RWPE2 (cell line): ENCODE measurements at regions not wholly inside any gene's neighbourhood (a gene's known extent, or its start where the extent isn't known, plus 50 kb on each side); places are given as distances from the start of the nearest gene placed in this dataset.

Experiments used
- ATAC-seq: fragments of 200-7000 bp; cut with Tn5 transposase; 3 replicates; pipeline ENCODE4 v1.9.1; 2021; ENCODE audit warnings: low read depth
- DNase-seq: peaks from one replicate; pipeline ENCODE4 v3.0.0-alpha.2; 2020; ENCODE audit warnings: low spot score
- H3K27ac ChIP-seq: fragments of 450-650 bp; 2 replicates; pipeline ENCODE4 v1.5.1; 2017; ENCODE audit warnings: mild to moderate bottlenecking; ENCODE audit not compliant: poor library complexity, severe bottlenecking
- H3K27me3 ChIP-seq: fragments of 250-450 bp; sonication (Bioruptor Pico); 2 replicates; pipeline ENCODE4 v1.5.1; 2021; ENCODE audit warnings: mild to moderate bottlenecking, moderate library complexity; ENCODE audit not compliant: insufficient read depth, poor library complexity, severe bottlenecking
- H3K36me3 ChIP-seq: fragments of 250-450 bp; sonication (Bioruptor Pico); 2 replicates; pipeline ENCODE4 v1.5.1; 2020; ENCODE audit warnings: low read depth, mild to moderate bottlenecking, moderate library complexity
- H3K4me1 ChIP-seq: fragments of 250-450 bp; sonication (Bioruptor Pico); 2 replicates; pipeline ENCODE4 v1.5.1; 2021; ENCODE audit warnings: mild to moderate bottlenecking, moderate library complexity; ENCODE audit not compliant: insufficient read depth, poor library complexity, severe bottlenecking
- H3K4me3 ChIP-seq: fragments of 250-450 bp; sonication (Bioruptor Pico); 2 replicates; pipeline ENCODE4 v1.5.1; 2021; ENCODE audit warnings: mild to moderate bottlenecking, moderate library complexity; ENCODE audit not compliant: severe bottlenecking
- H3K9me3 ChIP-seq: fragments of 250-450 bp; sonication (Bioruptor Pico); 2 replicates; pipeline ENCODE4 v1.5.1; 2021; ENCODE audit warnings: mild to moderate bottlenecking, moderate library complexity; ENCODE audit not compliant: severe bottlenecking
- TF ChIP-seq, protein P1 (sequence below): fragments of 450-650 bp; IDR thresholded peaks from one replicate; pipeline ENCODE4 v1.5.1; 2017; ENCODE audit warnings: mild to moderate bottlenecking, moderate library complexity; ENCODE audit not compliant: poor library complexity, severe bottlenecking

DNA sequence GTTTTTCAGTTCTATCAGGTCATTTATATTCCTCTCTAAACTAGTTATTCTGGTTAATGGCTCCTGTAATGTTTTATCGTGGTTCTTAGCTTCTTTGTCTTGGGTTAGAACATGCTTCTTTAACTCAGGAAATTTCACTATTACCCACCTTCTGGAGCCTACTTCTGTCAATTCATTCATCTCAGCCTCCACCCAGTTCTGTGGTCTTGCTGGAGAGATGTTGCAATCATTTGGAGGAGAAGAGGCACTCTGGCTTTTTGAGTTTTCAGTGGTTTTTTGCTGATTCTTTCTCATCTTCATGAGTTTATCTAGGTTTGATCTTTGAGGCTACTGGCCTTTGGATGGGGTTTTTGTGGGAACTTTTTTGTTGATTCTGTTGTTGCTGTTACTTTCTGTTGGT, 213.0 kb downstream of the BRINP2 start:
- Histone ChIP-seq H3K4me3 (no peak overlapping the region), H3K36me3 (no peaks in the 10 kb centered on the region), H3K4me1 (peaks cover 7% of the 10 kb centered on the region), H3K27me3 (no peaks in the 10 kb centered on the region), H3K9me3 (no peaks in the 10 kb centered on the region), H3K27ac (no peak overlapping the region)
- DNase-seq (no peak), ATAC-seq (no peak)
- TF ChIP-seq, protein P1, sequence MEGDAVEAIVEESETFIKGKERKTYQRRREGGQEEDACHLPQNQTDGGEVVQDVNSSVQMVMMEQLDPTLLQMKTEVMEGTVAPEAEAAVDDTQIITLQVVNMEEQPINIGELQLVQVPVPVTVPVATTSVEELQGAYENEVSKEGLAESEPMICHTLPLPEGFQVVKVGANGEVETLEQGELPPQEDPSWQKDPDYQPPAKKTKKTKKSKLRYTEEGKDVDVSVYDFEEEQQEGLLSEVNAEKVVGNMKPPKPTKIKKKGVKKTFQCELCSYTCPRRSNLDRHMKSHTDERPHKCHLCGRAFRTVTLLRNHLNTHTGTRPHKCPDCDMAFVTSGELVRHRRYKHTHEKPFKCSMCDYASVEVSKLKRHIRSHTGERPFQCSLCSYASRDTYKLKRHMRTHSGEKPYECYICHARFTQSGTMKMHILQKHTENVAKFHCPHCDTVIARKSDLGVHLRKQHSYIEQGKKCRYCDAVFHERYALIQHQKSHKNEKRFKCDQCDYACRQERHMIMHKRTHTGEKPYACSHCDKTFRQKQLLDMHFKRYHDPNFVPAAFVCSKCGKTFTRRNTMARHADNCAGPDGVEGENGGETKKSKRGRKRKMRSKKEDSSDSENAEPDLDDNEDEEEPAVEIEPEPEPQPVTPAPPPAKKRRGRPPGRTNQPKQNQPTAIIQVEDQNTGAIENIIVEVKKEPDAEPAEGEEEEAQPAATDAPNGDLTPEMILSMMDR = no peak

DNA sequence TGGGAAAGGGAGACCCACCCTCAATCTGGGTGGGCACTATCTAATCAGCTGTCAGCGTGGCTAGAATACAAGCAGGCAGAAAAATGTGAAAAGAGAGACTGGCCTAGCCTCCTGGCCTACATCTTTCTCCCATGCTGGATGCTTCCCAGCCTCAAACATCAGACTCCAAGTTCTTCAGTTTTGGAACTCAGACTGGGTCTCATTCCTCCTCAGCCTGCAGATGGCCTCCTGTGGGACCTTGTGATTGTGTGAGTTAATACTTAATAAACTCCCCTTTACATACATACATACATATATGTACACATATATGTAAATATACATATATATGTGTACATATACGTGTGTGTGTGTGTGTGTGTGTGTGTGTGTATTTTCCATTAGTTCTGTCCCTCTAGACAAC, 207.1 kb downstream of the BRINP2 start:
- Histone ChIP-seq H3K27ac (no peak overlapping the region), H3K27me3 (no peaks in the 10 kb centered on the region), H3K4me3 (no peak overlapping the region), H3K4me1 (no peaks in the 10 kb centered on the region), H3K9me3 (no peaks in the 10 kb centered on the region), H3K36me3 (no peaks in the 10 kb centered on the region)
- DNase-seq (no peak), ATAC-seq (no peak)
- TF ChIP-seq, protein P1 = no peak

DNA sequence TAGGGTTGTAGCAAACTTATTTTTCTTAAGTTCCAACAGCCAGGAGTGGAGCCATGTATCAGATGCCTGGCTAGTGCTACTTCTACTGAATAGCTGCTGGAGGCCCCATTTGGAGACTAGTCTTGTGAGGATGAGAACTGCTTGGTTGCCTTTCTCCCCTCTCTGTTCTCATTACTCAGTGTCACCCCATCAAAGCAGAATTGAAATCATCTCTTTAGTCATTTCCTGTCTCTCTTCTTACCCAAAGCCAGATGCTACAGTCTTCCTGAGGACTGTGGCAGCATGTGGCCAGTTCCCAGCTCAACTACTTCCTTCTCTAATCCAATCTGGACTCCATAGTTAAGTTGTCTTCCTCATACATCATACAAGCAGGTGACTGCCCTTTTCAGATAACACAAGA, 197.5 kb downstream of the BRINP2 start:
- no peaks in the 10 kb centered on the region for H3K4me1 ChIP-seq
- DNase-seq (no peak), ATAC-seq (peak; percentile 57; the same call in 2 of the 3 replicates)
- H3K36me3 ChIP-seq = no peaks in the 10 kb centered on the region
- H3K9me3 ChIP-seq = no peaks in the 10 kb centered on the region
- no peaks in the 10 kb centered on the region for H3K27me3 ChIP-seq
- H3K27ac ChIP-seq = no peak overlapping the region
- H3K4me3 ChIP-seq = no peak overlapping the region
- TF ChIP-seq, protein P1 = no peak

DNA sequence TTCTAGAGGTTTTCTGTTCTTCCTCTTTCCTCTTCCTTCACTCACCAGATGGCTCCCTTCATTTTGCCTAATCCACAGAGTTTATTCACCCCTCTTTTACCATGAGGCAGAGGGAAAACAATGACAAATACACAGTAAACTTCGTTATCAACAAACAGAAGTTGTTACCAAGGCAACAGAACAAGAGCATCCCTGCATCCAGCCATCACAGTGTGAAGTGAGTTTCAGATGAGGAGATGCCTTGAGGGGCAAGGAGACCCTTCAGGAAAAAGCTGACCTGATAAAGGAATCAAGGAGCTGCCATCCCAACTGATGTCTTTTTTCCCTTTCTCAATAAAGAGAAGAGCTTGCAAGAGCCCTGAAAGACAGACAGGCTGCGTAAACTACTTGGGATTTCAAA, 195.3 kb downstream of the BRINP2 start:
- no peak overlapping the region for H3K27ac ChIP-seq
- H3K4me1 ChIP-seq = no peaks in the 10 kb centered on the region
- no peaks in the 10 kb centered on the region for H3K9me3 ChIP-seq
- DNase-seq (no peak), ATAC-seq (no peak)
- H3K27me3 ChIP-seq = no peaks in the 10 kb centered on the region
- no peak overlapping the region for H3K4me3 ChIP-seq
- TF ChIP-seq, protein P1 = no peak
- H3K36me3 ChIP-seq = no peaks in the 10 kb centered on the region

DNA sequence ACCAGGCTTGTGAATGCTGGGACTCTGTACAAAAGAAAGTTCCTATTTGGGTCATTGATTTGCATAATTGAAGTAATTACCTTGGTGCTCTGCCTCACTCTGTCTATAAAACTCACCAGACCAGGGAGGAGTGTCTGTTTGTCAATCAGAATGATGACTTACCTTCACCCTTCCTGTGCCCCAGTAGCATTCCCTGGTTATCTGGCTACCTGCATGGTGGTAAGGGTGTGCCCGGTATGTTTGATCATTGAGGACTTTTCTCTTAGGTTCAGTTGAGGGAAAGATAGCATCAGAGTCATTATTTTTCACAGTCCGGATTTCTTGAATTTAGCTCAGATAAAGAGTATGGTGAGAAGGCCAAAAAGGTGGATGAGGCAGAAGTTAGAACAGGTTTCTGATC, 190.0 kb downstream of the BRINP2 start:
- Histone ChIP-seq H3K27me3 (peaks cover 6% of the 10 kb centered on the region), H3K4me1 (no peaks in the 10 kb centered on the region), H3K36me3 (no peaks in the 10 kb centered on the region), H3K27ac (no peak overlapping the region), H3K4me3 (no peak overlapping the region), H3K9me3 (no peaks in the 10 kb centered on the region)
- DNase-seq = no peak
- TF ChIP-seq, protein P1 = no peak
- ATAC-seq = no peak
